ENCODE measurements at regions not wholly inside any gene's neighbourhood (a gene's known extent, or its start where the extent isn't known, plus 50 kb on each side); places are given as distances from the start of the nearest gene placed in this dataset.

- DNase-seq (ENCODE audit: low read depth in 1 of 2, low spot score in 1 of 2): no peak
Observed at GRCh38 chr3:148360051-148360450, 337.7 kb upstream of the AGTR1 start.

- no peak for DNase-seq (ENCODE audit: low read depth in 1 of 2, low spot score in 1 of 2)
Observed at GRCh38 chr3:148366743-148367410, 330.8 kb upstream of the AGTR1 start.

- no peak for DNase-seq (ENCODE audit: low read depth in 1 of 2, low spot score in 1 of 2)
Observed at GRCh38 chr3:148367756-148368155, 329.9 kb upstream of the AGTR1 start.

- no peak for DNase-seq (ENCODE audit: low read depth in 1 of 2, low spot score in 1 of 2)
Observed at GRCh38 chr3:148369381-148369780, 328.3 kb upstream of the AGTR1 start.

GRCh38 chr3:148372206-148372875 is 325.4 kb upstream of the AGTR1 start:
- no peak for DNase-seq (ENCODE audit: low read depth in 1 of 2, low spot score in 1 of 2)

- no peak for DNase-seq (ENCODE audit: low read depth in 1 of 2, low spot score in 1 of 2)
Observed at GRCh38 chr3:148373961-148374360, 323.7 kb upstream of the AGTR1 start.

GRCh38 chr3:148379763-148380382 is 317.8 kb upstream of the AGTR1 start:
- no peak for DNase-seq (ENCODE audit: low read depth in 1 of 2, low spot score in 1 of 2)

GRCh38 chr3:148381051-148381450 is 316.7 kb upstream of the AGTR1 start:
- DNase-seq (ENCODE audit: low read depth in 1 of 2, low spot score in 1 of 2): no peak

GRCh38 chr3:148389916-148390315 is 307.8 kb upstream of the AGTR1 start:
- DNase-seq (ENCODE audit: low read depth in 1 of 2, low spot score in 1 of 2): no peak

GRCh38 chr3:148395821-148396220 is 301.9 kb upstream of the AGTR1 start:
- DNase-seq (ENCODE audit: low read depth in 1 of 2, low spot score in 1 of 2): no peak

- DNase-seq (ENCODE audit: low read depth in 1 of 2, low spot score in 1 of 2): no peak
Observed at GRCh38 chr3:148400754-148401153, 296.9 kb upstream of the AGTR1 start.

GRCh38 chr3:148408667-148409066 is 289.0 kb upstream of the AGTR1 start:
- DNase-seq (ENCODE audit: low read depth in 1 of 2, low spot score in 1 of 2): no peak

- DNase-seq (ENCODE audit: low read depth in 1 of 2, low spot score in 1 of 2): no peak
Observed at GRCh38 chr3:148420242-148420641, 277.5 kb upstream of the AGTR1 start.

- no peak for DNase-seq (ENCODE audit: low read depth in 1 of 2, low spot score in 1 of 2)
Observed at GRCh38 chr3:148428862-148429605, 268.7 kb upstream of the AGTR1 start.

GRCh38 chr3:148433665-148434064 is 264.0 kb upstream of the AGTR1 start:
- DNase-seq (ENCODE audit: low read depth in 1 of 2, low spot score in 1 of 2): no peak

GRCh38 chr3:148435534-148435933 is 262.2 kb upstream of the AGTR1 start:
- DNase-seq (ENCODE audit: low read depth in 1 of 2, low spot score in 1 of 2): no peak

GRCh38 chr3:148439254-148439822 is 258.4 kb upstream of the AGTR1 start:
- no peak for DNase-seq (ENCODE audit: low read depth in 1 of 2, low spot score in 1 of 2)

GRCh38 chr3:148441191-148441590 is 256.5 kb upstream of the AGTR1 start:
- no peak for DNase-seq (ENCODE audit: low read depth in 1 of 2, low spot score in 1 of 2)

GRCh38 chr3:148450819-148451218 is 246.9 kb upstream of the AGTR1 start:
- no peak for DNase-seq (ENCODE audit: low read depth in 1 of 2, low spot score in 1 of 2)

GRCh38 chr3:148451969-148452368 is 245.7 kb upstream of the AGTR1 start:
- no peak for DNase-seq (ENCODE audit: low read depth in 1 of 2, low spot score in 1 of 2)

- DNase-seq (ENCODE audit: low read depth in 1 of 2, low spot score in 1 of 2): no peak
Observed at GRCh38 chr3:148453781-148454191, 243.9 kb upstream of the AGTR1 start.

Data from activated T-helper 1 cell treated with anti-CD3 and anti-CD28 coated beads, Interleukin-2, amount 50 U/mL, for 16 hours (primary cell).